Liver (tissue), 3 donors: ENCODE measurements at regions not wholly inside any gene's neighbourhood (a gene's known extent, or its start where the extent isn't known, plus 50 kb on each side); places are given as distances from the start of the nearest gene placed in this dataset.

Experiments used
- EGR1 ChIP-seq, 2 donors: IDR thresholded peaks; 2 replicates each; pipeline ENCODE4 v1.6.1; 2016 to 2018; ENCODE audit warnings: antibody characterized with exemption in 2 of 2, low read depth in 2 of 2
- HNF4A ChIP-seq, 2 donors: conservative IDR thresholded peaks; 2 replicates each; pipeline ENCODE4 v1.6.1; 2016; ENCODE audit warnings: antibody characterized with exemption in 2 of 2, mild to moderate bottlenecking in 2 of 2
- SP1 ChIP-seq: IDR thresholded peaks from 2 replicates; pipeline ENCODE4 v1.6.1; 2018; ENCODE audit warnings: antibody characterized with exemption, mild to moderate bottlenecking
- TAF1 ChIP-seq: conservative IDR thresholded peaks from 2 replicates; pipeline ENCODE4 v1.6.1; 2016; ENCODE audit warnings: antibody characterized with exemption, mild to moderate bottlenecking
- YY1 ChIP-seq: IDR thresholded peaks from 2 replicates; pipeline ENCODE4 v1.6.1; 2016; ENCODE audit warnings: antibody characterized with exemption, mild to moderate bottlenecking
- TF ChIP-seq, protein P1 (sequence below): fragments of 150-350 bp; IDR thresholded peaks from 2 replicates; pipeline ENCODE4 v1.5.1; 2017; ENCODE audit warnings: improper control_type of control experiment, low read depth, low read length; ENCODE audit not compliant: missing input control
- TF ChIP-seq, protein P2 (sequence below): IDR thresholded peaks from 2 replicates; pipeline ENCODE4 v1.6.1; 2016; ENCODE audit warnings: antibody characterized with exemption, mild to moderate bottlenecking
- TF ChIP-seq, protein P3 (sequence below): IDR thresholded peaks from 2 replicates; pipeline ENCODE4 v1.6.1; 2016; ENCODE audit warnings: antibody characterized with exemption
- TF ChIP-seq, protein P4 (sequence below): IDR thresholded peaks from 2 replicates; pipeline ENCODE4 v1.6.1; 2016; ENCODE audit warnings: antibody characterized with exemption
- donor health status: healthy.
- donor health status: healthy.

DNA sequence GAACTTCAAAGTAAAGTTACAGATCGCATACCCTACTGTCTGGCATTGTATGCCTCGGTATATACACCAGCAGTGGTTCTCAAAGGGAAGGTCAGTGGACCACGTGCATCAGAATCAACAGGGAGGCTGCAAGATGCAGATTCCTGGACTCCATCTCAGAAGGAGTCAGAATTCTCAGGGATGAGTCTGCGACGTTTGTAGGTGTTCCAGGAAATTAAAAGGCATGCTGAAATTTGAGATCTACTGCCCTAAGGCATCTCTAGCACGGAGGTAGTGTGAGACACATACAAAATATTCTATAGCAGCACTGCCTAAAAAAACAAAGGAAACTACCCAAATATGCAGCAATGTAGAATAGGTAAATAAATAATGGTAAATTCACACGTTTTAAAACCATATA lies 136.8 kb upstream of the BNIP2 start:
- TF ChIP-seq SP1 (no peak), TAF1 (no peak), HNF4A (conservative IDR thresholded peaks at IDR 0.05) (no peak), EGR1 (IDR thresholded peaks at IDR 0.05; ENCODE audit: low read depth in 2 of 2) (no peak), YY1 (no peak)
- TF ChIP-seq, protein P1, sequence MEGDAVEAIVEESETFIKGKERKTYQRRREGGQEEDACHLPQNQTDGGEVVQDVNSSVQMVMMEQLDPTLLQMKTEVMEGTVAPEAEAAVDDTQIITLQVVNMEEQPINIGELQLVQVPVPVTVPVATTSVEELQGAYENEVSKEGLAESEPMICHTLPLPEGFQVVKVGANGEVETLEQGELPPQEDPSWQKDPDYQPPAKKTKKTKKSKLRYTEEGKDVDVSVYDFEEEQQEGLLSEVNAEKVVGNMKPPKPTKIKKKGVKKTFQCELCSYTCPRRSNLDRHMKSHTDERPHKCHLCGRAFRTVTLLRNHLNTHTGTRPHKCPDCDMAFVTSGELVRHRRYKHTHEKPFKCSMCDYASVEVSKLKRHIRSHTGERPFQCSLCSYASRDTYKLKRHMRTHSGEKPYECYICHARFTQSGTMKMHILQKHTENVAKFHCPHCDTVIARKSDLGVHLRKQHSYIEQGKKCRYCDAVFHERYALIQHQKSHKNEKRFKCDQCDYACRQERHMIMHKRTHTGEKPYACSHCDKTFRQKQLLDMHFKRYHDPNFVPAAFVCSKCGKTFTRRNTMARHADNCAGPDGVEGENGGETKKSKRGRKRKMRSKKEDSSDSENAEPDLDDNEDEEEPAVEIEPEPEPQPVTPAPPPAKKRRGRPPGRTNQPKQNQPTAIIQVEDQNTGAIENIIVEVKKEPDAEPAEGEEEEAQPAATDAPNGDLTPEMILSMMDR = no peak
- TF ChIP-seq, protein P2, sequence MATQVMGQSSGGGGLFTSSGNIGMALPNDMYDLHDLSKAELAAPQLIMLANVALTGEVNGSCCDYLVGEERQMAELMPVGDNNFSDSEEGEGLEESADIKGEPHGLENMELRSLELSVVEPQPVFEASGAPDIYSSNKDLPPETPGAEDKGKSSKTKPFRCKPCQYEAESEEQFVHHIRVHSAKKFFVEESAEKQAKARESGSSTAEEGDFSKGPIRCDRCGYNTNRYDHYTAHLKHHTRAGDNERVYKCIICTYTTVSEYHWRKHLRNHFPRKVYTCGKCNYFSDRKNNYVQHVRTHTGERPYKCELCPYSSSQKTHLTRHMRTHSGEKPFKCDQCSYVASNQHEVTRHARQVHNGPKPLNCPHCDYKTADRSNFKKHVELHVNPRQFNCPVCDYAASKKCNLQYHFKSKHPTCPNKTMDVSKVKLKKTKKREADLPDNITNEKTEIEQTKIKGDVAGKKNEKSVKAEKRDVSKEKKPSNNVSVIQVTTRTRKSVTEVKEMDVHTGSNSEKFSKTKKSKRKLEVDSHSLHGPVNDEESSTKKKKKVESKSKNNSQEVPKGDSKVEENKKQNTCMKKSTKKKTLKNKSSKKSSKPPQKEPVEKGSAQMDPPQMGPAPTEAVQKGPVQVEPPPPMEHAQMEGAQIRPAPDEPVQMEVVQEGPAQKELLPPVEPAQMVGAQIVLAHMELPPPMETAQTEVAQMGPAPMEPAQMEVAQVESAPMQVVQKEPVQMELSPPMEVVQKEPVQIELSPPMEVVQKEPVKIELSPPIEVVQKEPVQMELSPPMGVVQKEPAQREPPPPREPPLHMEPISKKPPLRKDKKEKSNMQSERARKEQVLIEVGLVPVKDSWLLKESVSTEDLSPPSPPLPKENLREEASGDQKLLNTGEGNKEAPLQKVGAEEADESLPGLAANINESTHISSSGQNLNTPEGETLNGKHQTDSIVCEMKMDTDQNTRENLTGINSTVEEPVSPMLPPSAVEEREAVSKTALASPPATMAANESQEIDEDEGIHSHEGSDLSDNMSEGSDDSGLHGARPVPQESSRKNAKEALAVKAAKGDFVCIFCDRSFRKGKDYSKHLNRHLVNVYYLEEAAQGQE = no peak
- TF ChIP-seq, protein P3, sequence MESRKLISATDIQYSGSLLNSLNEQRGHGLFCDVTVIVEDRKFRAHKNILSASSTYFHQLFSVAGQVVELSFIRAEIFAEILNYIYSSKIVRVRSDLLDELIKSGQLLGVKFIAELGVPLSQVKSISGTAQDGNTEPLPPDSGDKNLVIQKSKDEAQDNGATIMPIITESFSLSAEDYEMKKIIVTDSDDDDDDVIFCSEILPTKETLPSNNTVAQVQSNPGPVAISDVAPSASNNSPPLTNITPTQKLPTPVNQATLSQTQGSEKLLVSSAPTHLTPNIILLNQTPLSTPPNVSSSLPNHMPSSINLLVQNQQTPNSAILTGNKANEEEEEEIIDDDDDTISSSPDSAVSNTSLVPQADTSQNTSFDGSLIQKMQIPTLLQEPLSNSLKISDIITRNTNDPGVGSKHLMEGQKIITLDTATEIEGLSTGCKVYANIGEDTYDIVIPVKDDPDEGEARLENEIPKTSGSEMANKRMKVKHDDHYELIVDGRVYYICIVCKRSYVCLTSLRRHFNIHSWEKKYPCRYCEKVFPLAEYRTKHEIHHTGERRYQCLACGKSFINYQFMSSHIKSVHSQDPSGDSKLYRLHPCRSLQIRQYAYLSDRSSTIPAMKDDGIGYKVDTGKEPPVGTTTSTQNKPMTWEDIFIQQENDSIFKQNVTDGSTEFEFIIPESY = no peak
- TF ChIP-seq, protein P4, sequence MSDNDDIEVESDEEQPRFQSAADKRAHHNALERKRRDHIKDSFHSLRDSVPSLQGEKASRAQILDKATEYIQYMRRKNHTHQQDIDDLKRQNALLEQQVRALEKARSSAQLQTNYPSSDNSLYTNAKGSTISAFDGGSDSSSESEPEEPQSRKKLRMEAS = no peak
